OCI-LY1 (cell line): ENCODE measurements at regions not wholly inside any gene's neighbourhood (a gene's known extent, or its start where the extent isn't known, plus 50 kb on each side); places are given as distances from the start of the nearest gene placed in this dataset.

Experiments used
- H2AFZ ChIP-seq: fragments of 200-600 bp; sonication (generic), shearing (Covaris generic); 2 replicates; pipeline ENCODE4 v1.6.0; 2014; ENCODE audit warnings: antibody characterized with exemption, mild to moderate bottlenecking, low read length
- H3F3A ChIP-seq: fragments of 200-600 bp; sonication (generic), shearing (Covaris generic); 2 replicates; pipeline ENCODE4 v1.6.0; 2014; ENCODE audit warnings: mild to moderate bottlenecking, antibody characterized with exemption, low read length, moderate library complexity; ENCODE audit not compliant: insufficient read depth
- H3K27ac ChIP-seq: fragments of 200-600 bp; sonication (generic); 2 replicates; pipeline ENCODE4 v1.5.1; 2014; ENCODE audit warnings: low read length, mixed run types, mild to moderate bottlenecking, low read depth; ENCODE audit not compliant: poor library complexity, severe bottlenecking
- H3K27me3 ChIP-seq: fragments of 200-600 bp; sonication (generic); 2 replicates; pipeline ENCODE4 v1.6.0; 2014; ENCODE audit warnings: antibody characterized with exemption, mild to moderate bottlenecking, low read length, moderate library complexity; ENCODE audit not compliant: insufficient read depth
- H3K36me3 ChIP-seq: fragments of 200-600 bp; sonication (generic); 2 replicates; pipeline ENCODE4 v1.6.1; 2014; ENCODE audit warnings: mild to moderate bottlenecking, antibody characterized with exemption, low read length, moderate library complexity, mixed read lengths; ENCODE audit not compliant: insufficient read depth
- H3K4me1 ChIP-seq: fragments of 200-600 bp; sonication (generic); 2 replicates; pipeline ENCODE4 v1.5.1; 2014; ENCODE audit warnings: mild to moderate bottlenecking, low read length, moderate library complexity; ENCODE audit not compliant: insufficient read depth, severe bottlenecking
- H3K4me2 ChIP-seq: fragments of 200-600 bp; sonication (generic), shearing (Covaris generic); 2 replicates; pipeline ENCODE4 v1.6.1; 2014; ENCODE audit warnings: low read length
- H3K4me3 ChIP-seq: fragments of 200-600 bp; sonication (generic); 2 replicates; pipeline ENCODE4 v1.5.1; 2014; ENCODE audit warnings: low read length, low read depth, mild to moderate bottlenecking, mixed read lengths; ENCODE audit not compliant: poor library complexity, severe bottlenecking
- H3K79me2 ChIP-seq: fragments of 200-600 bp; shearing (Covaris generic); 2 replicates; pipeline ENCODE4 v1.6.1; 2016; ENCODE audit warnings: mixed run types, low read length, mixed read lengths; ENCODE audit not compliant: insufficient read depth
- H3K9ac ChIP-seq: fragments of 200-600 bp; sonication (generic), shearing (Covaris generic); 2 replicates; pipeline ENCODE4 v1.6.1; 2014; ENCODE audit warnings: mild to moderate bottlenecking, low read length, mixed read lengths
- H3K9me2 ChIP-seq: fragments of 200-600 bp; sonication (generic), shearing (Covaris generic); 2 replicates; pipeline ENCODE4 v1.6.1; 2014; ENCODE audit warnings: low read depth, mild to moderate bottlenecking, low read length, mixed read lengths
- H3K9me3 ChIP-seq: fragments of 200-600 bp; shearing (Covaris generic); 2 replicates; pipeline ENCODE4 v1.6.1; 2014; ENCODE audit warnings: low read length, mixed read lengths
- H4K20me1 ChIP-seq: fragments of 200-600 bp; sonication (generic), shearing (Covaris generic); 2 replicates; pipeline ENCODE4 v1.6.0; 2016; ENCODE audit warnings: mild to moderate bottlenecking, low read length; ENCODE audit not compliant: insufficient read depth
- EZH2 ChIP-seq: fragments of 200-600 bp; sonication (generic), shearing (Covaris generic); IDR thresholded peaks from 2 replicates; pipeline ENCODE4 v1.8.0; 2017; ENCODE audit warnings: borderline replicate concordance, mixed run types, mild to moderate bottlenecking, antibody characterized with exemption, low read length, moderate library complexity, mixed read lengths
- TF ChIP-seq, protein P1 (sequence below): fragments of 200-600 bp; sonication (generic), shearing (Covaris generic); IDR thresholded peaks from 2 replicates; pipeline ENCODE4 v1.5.1; 2017; ENCODE audit warnings: mild to moderate bottlenecking, antibody characterized with exemption, low read length, moderate library complexity, mixed read lengths

DNA sequence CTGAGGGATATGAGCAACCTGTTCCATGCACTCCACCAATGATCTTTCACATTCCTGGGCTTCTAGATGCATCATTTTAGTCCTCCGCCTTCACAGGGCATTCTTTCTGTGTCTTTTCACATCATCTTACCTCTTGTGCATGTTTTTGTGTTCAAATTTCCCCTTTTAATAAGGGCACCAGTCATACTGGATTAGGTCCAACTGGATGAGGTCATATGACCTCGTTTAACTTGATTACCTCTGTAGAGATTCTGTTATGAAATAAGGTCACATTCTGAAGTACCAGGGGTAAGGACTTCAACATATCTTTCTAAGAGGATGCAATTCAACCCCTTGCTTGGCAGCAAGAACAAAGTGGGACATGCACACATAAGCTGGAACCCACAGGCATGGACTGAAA is 335.3 kb upstream of the TLE4 start:
- Histone ChIP-seq H3K27ac (no peak overlapping the region), H3K4me3 (no peak overlapping the region), H3K79me2 (no peaks in the 10 kb centered on the region), H3F3A (no peaks in the 10 kb centered on the region), H3K36me3 (no peaks in the 10 kb centered on the region), H3K4me2 (no peak overlapping the region), H4K20me1 (no peaks in the 10 kb centered on the region), H3K9me3 (no peaks in the 10 kb centered on the region), H3K4me1 (no peaks in the 10 kb centered on the region), H3K9me2 (no peaks in the 10 kb centered on the region), H3K27me3 (no peaks in the 10 kb centered on the region), H2AFZ (no peak overlapping the region), H3K9ac (no peak overlapping the region)
- TF ChIP-seq, protein P1, sequence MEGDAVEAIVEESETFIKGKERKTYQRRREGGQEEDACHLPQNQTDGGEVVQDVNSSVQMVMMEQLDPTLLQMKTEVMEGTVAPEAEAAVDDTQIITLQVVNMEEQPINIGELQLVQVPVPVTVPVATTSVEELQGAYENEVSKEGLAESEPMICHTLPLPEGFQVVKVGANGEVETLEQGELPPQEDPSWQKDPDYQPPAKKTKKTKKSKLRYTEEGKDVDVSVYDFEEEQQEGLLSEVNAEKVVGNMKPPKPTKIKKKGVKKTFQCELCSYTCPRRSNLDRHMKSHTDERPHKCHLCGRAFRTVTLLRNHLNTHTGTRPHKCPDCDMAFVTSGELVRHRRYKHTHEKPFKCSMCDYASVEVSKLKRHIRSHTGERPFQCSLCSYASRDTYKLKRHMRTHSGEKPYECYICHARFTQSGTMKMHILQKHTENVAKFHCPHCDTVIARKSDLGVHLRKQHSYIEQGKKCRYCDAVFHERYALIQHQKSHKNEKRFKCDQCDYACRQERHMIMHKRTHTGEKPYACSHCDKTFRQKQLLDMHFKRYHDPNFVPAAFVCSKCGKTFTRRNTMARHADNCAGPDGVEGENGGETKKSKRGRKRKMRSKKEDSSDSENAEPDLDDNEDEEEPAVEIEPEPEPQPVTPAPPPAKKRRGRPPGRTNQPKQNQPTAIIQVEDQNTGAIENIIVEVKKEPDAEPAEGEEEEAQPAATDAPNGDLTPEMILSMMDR, result no peak
- TF ChIP-seq EZH2, result no peak

DNA sequence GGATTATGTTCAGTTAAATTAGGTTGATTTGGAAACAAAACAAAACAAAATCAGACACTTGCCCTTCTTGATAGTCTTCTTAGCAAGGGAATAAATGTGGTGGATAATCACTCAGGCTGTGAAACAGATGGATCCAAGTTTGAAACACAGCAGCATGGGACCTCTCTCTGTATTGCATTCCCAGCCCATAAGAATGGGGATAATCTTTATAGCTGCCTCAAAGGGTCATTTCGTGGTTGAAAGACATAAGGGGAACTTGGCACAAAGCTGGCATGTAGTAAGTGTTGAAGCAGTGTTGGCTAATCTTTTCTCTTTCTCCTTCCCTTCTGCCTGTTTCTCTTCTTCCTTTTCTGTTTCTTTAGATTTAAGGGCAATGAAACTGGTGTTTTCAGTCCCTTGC is 333.9 kb upstream of the TLE4 start:
- Histone ChIP-seq H3K27ac (no peak overlapping the region), H3K9me2 (no peaks in the 10 kb centered on the region), H4K20me1 (no peaks in the 10 kb centered on the region), H3K4me3 (no peak overlapping the region), H3K9ac (no peak overlapping the region), H3F3A (no peaks in the 10 kb centered on the region), H3K4me2 (no peak overlapping the region), H3K36me3 (no peaks in the 10 kb centered on the region), H2AFZ (no peak overlapping the region), H3K79me2 (no peaks in the 10 kb centered on the region), H3K27me3 (no peaks in the 10 kb centered on the region), H3K9me3 (no peaks in the 10 kb centered on the region), H3K4me1 (no peaks in the 10 kb centered on the region)
- TF ChIP-seq EZH2, result no peak
- TF ChIP-seq, protein P1, result no peak

DNA sequence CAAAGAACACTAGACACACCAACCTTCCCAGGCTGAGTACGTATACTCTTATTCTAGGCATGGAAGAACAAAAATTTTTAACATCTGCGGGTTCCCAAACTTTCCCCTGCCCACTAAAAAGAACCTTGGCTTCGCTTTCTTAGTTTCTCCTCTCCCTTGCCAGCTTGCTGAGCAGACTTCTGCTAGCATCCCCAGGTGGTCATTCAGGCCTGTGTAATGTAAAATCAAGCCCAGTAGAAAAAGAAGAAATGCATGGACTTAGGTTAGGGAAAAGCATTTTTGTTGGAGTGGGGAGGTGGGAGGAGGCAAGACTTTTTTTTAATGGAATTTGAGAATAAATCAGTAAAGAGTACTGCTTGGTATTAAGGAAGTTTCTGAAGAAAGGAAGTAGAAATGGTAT is 331.0 kb upstream of the TLE4 start:
- Histone ChIP-seq H3K4me1 (no peaks in the 10 kb centered on the region), H3K4me3 (no peak overlapping the region), H2AFZ (no peak overlapping the region), H3K9ac (no peak overlapping the region), H3K27me3 (no peaks in the 10 kb centered on the region), H3K4me2 (no peak overlapping the region), H3K79me2 (no peaks in the 10 kb centered on the region), H3F3A (no peaks in the 10 kb centered on the region), H3K9me3 (no peaks in the 10 kb centered on the region), H3K9me2 (no peaks in the 10 kb centered on the region), H4K20me1 (no peaks in the 10 kb centered on the region), H3K36me3 (no peaks in the 10 kb centered on the region), H3K27ac (no peak overlapping the region)
- TF ChIP-seq EZH2, result no peak
- TF ChIP-seq, protein P1, result no peak
